Renal pelvis (tissue), 1 donor: ENCODE measurements at regions not wholly inside any gene's neighbourhood (a gene's known extent, or its start where the extent isn't known, plus 50 kb on each side); places are given as distances from the start of the nearest gene placed in this dataset.
"Not testable (repeated sequence)": the region's sequence is repeated elsewhere in the genome, so short reads cannot be mapped to it uniquely, and the experiment has no call there.

ENCODE experiments used
- DNase-seq: peaks from one replicate; pipeline ENCODE4 v3.0.0-alpha.2; 2013

DNA sequence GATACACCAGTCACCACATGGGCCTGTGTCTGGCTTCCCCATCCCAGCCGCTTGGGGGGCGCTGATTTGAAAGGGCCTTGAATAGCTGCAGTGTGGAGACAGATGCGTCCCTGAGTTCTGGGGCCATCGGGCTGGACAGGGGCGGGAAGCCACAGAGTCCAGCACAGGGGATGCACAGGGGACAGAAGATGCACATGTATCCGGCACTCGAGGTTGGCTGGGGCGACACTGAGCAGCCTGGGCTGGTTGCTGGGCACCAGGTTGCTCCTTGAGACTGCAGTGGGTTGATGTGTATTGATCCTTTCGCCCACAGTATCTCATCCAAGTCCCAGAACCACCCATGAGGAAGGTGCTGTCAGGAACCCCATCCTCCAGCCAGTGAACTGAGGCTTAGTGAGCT is 99.3 kb upstream of the SYT13 start:
- no peak for DNase-seq

DNA sequence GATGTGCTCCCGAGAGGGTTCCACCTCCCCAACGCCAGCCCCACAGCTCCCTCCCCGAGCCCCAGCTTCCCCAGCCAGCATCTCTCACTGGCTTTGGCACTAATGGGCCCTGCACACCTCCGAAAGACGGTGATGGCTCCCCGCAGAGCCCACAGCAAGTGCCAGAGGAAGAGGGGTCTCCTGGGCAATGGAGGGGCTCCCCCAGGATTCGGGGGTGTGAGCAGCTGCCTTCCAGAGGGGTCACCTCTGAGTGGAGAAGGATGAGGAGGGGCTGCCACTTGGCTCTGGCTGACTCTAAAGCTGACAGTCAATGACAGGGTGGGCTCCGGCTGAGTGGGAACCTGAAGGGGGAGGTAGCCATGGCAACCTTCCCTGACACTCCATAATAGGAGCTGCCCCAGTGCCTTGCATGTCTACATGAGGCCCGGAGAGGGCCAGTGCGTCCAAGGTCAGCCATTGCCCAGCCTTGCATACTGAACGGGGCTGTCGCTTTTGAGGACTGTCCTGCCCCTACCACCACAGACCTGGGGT is 98.6 kb upstream of the SYT13 start:
- DNase-seq: no peak

DNA sequence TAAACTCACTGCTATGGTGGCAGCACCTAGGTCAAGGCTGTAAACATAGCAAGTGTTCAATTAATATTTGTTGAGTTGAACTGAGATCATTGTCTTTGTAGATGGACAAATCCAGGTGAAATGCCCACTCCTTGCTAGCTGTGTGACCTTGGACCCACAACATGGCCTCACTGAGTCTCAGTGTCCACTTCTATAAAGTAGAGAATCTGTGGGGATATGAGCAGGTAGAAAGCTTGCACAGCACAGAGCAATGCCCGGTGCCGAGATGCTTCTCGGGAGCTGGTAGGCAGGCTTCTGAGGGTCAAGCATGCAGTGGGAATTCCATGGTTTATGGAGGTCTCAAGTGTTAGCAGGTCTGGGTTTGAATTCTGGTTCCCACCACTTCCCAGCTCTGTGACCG is 97.9 kb upstream of the SYT13 start:
- no peak for DNase-seq

DNA sequence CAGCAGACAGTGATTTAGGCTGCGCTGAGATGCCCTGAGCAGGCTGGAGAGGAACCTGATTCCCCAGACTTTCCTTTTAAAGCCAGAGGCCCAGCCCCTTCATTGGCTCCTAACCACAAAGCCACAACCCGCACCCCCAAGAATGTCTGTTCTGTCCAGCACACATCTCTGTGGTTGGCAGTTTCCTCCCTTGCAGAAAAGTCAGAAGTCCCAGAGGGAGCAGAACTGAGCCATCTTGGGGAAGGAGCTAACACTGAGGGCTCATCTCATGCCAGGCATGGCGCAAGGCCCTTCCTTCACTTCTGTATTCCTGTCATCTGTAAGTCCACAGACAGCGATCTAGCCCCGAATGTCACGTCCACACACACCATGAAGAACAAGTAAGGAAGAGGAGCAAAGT is 97.1 kb upstream of the SYT13 start:
- DNase-seq: no peak

DNA sequence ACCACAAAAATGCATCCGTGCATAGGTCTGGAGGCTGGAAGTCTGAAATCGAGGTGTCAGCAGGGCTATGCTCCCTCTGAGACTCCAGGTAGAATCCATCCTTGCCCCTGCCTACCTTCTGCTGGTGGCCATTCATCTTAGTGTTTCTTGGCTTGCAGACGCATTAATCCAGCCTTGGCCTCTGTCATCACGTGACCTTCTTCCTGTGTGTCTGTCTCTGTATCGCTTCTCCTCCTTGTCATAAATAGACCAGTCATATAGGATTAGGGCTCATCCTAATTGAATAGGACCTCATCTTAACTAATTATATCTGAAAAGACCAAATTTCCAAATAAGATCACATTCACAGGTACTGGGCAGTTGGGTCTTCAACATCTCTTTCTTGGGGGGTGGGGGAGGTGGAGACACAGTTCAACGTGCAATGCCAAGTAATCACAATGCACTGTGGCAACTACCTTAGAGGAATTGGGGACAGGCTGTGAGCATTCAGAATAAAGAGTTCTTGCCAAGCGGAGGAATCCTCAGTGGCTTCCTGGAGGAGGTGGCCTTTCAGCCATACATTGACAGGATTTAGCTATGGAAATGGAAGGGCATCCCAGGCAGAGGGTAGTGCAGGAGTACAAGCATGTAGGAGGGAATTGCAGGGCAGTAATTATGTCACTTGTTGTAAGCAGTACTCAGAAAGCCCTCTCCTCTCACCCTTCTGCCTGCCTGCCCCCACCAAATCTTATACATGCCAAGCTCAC is 96.2 kb upstream of the SYT13 start:
- DNase-seq: no peak

DNA sequence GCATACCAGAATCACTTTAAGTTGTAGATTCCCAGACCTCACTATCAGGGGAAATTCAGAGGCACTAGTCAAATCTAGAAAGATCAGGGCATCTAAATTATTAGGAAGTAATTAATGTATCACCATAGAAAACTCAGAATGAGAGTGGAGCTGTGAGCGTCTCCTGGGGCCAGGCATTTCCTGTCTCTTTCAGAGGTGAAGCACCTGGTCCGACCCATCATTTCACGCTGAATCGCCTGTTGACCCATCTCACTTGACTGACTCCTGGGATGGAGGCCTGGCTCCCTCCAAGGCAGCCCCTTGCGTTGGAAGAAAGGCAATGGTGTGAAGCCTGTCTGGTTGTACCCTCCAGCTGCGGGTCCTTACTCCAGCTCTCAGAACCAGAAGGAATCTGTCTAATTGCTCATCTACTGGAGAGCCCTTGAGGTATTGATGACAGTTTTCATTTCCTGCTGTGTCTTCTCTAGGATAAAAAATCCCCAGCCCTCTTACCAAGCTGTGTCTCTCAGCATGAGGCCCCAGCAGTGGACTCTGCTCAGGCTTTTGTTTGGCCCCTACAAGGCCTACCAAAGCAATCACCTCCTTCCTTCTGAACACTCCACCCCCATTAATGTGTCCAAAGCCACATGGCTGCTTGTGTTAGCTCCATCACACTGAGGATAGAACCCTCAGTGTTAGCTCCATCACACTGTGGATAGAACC is 93.2 kb upstream of the SYT13 start:
- DNase-seq: no peak

DNA sequence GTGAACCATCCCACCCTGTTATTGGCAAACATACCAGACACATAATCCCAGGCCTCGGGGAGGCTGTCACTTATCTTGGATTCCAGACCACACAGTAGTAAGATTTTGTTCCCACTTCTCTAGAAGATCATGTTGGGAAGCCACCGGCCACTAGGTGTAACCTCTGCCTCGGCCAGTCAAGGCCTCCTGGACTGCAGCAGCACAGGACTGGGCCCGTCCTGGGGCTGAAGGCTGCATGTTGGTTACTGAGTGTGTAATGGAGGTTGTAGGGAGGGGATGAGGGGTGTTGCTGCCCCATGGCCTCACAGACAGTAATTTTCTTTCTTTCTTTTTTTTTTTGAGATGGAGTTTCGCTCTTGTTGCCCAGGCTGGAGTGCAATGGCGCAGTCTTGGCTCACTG is 92.4 kb upstream of the SYT13 start:
- no peak for DNase-seq

DNA sequence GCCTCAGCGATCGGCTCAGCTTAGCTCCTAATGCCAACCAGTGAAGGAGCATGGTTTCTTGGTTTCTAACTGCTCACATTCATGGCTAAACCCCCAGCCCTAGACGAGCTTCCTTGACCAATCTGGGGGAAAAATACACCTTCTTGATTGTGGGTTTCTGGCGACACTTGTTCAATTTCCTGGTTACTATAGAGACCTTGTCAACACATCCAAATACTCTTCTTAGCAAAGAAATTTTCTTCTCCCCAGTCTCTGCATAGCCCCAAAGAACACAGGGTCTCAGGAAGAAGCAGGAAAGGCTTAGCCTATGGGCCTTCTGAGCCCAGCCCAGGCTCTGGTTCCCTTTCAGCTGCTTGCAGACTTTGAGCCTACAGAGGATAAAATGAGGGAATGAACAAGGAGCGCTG is 88.5 kb upstream of the SYT13 start:
- DNase-seq: no peak

DNA sequence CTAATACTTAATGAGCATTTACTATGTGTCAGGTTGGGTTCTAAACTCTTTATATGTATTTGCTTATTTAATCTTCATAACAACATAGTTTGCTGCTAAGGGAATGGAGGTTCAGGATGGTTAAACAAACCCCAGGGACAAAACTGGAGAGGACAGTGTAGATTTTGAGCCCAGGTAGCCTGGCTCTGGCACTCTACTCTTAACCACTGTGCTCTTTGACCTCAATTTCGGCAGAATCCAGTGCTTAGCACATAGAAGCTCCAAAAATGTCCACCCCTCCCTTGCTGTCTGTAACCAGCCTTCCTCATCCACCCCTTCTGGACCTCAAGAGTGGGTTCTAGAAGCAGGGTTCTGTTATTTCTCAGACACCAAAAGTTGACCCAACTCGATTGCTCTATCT is 88.0 kb upstream of the SYT13 start:
- DNase-seq: no peak

DNA sequence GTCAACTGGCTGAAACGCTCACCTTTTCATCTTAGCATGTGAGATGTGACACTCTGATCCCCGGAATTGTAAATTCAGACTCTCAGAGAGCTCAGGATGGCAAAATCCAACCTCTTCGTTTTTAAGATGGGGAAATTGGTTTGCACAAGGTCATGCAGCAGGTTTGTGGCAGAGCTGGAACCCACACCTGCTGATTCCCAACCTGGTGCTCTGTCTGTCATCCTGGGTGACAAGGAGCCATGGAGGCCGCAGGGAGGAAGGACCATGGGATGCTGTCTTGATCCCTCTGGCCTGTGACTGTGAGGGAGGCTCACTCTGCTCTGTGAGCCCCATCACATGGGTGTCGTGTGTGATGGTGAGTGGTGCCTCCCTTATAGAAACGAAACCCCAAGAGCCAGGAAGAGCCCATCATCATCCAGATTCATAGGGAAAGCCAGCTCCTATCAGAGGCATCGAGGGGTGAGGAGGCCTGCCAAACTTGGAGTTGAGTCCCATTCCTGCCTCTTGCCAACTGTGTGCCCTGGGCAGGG is 87.4 kb upstream of the SYT13 start:
- no peak for DNase-seq

DNA sequence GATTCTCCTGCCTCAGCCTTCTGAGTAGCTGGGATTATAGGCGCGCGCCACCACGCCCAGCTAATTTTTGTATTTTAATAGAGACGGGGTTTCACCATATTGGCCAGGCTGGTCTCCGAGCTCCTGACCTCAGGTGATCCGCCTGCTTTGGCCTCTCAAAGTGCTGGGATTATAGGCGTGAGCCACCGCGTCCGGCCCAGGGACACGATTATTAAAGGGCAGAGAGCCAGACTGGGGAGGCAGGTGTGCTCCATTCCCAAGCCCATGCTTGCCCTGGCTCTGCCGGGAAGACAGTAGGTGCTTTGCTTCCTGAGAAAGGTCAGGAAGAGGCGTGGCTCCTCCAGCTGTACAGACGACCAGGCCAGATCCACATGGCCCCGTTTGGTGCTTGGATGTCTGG is 86.3 kb upstream of the SYT13 start:
- DNase-seq: not testable (repeated sequence)

DNA sequence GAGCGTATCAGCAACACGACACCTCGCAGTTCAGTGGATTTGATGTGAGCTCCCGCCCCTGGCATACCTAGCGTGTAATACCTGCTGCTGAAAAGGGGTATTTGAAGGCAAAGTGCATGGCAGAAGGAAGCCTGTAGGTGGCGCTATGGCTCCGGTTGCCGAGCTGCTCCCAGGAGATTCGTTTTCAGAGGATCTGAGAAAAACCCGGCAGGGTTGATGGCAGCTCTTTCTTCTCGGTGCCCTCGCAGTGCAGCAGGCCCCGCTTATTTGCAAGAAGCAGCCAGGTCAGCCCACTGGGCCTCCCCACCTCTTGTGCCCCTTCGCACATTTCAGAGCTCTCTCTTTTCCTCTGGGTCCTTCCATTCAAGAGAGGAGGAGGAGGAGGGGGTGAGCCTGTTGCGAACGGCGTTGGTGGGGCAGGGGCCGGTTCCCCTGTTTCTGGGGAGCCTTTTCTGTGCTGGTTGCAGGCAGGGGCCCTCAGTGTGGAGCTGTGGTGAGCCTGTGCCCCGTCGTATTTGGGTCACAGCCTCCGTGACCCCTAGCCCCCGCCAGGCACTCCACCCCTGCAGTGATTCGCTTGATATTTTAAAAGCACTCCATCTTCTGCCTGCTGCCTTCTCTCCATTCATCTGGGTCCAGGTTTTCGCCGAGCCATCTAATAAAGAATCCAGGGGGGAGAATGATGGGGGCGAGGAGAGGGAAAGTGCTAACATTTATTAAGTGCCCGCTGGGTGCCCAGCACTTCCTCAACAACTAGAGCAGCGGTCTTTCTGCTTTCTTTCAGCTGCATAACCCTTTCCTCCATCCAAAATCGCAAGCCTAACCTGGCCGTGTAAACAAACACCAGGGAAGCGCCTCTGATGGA is 85.3 kb upstream of the SYT13 start:
- peak; percentile 80 for DNase-seq

DNA sequence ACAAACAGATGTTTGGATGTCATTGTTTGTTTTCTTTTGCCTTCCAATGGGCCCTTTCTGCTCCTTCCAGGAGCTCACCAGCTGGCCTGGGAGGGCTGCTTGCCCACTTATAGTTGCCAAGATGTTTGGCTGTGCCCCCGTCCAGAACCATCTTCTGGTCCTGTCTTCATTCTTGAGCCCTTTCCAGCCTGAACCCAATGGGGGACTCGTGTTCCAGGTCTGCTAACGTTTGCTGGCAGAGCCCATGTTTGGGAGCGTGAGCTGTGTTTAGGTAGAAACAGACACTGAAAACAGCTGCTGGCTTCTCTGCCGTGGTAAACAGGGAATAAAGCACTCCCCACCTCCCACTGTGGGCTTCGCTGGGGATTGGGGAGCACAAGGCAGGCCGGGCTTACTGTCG is 83.2 kb upstream of the SYT13 start:
- DNase-seq: no peak

DNA sequence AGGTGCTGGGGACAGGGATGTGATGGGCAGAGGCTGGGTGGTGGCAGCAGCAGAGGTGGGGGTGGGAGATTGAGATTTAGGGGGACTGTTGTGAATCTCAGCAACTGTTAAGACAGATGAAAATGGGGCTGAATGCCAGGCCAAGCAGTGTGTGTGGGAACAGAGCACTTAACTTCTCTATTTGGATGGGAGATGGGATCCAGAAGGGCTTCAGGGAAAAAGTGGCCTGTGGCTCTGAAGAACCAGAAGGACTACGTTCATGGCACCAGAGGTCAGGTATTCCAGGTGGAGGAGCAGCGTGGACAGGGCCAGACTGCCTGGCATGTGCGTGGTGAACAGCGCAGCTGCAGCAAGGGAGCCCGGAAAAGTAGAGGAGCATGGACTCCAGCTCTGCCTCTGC is 82.6 kb upstream of the SYT13 start:
- DNase-seq: no peak

DNA sequence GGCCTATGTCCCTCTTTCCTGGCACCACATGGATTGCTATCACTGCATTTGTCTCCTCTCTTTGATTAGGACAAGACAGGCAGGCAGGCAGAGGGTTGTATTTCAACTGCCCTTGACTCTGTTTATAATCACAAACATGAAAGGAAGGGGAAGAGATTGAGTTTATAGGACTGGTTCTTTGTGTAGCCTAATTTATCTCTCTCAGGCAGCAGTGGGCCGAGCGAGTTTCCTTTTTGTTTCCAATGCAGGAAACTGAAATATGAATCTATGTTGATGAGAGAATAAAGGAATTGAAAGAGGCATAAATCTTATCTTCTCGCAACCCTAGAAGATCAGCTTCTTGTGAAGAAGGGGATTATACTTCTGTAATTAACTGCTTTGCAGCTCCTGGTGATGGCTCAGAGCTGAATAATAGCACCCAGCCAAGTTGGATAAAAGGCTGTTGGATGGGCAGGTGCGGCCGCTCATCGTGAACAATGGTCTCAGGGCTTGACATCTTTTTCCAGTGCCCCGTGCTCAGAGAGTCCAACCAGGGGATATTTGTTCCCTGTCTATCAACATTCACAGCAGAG is 80.6 kb upstream of the SYT13 start:
- no peak for DNase-seq

DNA sequence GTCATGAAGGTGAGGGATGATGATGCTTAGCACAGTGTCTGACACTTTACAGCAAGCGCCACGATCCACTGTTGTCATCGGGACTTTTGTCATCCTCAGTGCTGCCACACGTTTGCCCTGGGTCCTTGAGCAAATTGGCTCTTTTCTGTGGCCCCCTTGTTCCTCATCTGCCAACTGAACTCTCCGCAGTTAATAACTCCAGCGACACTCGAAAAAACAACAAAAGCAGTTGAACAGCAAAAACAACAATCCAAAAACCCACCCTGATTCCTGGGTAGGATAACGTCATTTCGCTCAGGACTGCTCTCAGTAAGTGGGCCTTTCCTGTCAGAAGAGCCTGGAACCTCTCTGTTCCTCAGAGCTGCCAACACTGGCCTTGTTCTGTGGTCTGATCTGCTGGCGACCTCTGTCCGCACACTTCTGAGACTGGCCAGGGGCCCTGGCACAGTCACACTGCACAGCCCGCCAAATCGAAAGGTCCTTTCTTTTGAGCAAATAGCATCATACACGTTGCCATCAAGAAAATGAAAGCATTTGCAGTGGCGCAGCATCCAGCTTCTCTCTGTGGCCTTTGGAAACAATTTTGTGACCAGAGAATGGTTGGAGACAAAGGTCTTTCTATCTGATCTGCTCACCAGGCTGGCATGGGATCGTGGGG is 79.9 kb upstream of the SYT13 start:
- DNase-seq: no peak

DNA sequence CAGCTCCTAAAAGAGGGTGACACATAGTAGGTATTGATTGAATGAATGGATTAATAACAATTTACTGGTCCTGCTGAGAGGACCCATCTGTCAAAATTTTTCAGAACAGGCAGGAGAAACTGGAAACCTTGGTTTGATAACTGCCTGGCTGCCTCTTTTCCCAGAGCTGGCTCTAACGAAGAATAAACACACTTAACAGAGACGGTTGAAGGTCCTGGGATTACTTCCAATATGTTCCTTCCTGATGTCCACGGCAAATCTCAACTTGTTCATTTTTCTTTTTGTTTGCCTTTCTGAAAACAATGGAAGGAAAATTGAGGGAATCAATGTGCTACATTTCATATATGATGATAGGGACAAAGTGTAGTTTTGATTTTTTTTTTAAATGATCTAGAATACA is 76.5 kb upstream of the SYT13 start:
- no peak for DNase-seq

DNA sequence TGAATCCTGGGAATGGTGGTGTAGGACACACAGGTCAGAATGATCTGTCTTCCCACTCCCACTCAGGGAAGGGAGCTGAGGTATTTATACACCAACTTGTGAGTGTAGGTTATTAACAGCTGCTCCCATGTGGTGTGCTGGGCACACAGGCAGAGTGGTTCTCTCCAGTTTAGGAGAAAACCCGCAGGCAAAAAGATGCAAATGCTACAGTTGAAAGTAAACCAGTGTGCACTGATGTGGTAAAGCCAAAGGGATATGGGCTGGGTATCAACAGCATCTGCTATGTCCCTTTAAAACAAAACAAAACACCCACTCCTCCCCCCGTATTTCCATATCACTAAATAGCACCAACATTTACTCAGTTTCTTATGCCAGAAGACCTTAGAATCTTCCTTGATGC is 75.4 kb upstream of the SYT13 start:
- no peak for DNase-seq

DNA sequence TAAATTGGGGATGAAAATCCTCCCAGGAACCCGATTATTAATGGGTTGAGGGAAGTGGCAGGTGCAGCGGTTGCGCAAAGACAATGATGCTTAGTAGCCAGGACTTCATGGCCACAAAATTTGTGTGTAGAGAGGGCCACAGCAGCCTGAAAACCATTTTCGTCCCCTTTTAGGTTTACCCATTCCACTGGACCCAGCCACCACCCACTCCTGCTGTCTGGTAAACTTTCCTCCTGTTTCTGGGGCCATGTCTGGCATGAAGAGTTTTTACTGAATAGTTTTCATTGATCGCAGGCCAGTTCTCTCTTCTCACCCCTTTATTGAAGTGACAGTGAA is 69.5 kb upstream of the SYT13 start:
- no peak for DNase-seq

DNA sequence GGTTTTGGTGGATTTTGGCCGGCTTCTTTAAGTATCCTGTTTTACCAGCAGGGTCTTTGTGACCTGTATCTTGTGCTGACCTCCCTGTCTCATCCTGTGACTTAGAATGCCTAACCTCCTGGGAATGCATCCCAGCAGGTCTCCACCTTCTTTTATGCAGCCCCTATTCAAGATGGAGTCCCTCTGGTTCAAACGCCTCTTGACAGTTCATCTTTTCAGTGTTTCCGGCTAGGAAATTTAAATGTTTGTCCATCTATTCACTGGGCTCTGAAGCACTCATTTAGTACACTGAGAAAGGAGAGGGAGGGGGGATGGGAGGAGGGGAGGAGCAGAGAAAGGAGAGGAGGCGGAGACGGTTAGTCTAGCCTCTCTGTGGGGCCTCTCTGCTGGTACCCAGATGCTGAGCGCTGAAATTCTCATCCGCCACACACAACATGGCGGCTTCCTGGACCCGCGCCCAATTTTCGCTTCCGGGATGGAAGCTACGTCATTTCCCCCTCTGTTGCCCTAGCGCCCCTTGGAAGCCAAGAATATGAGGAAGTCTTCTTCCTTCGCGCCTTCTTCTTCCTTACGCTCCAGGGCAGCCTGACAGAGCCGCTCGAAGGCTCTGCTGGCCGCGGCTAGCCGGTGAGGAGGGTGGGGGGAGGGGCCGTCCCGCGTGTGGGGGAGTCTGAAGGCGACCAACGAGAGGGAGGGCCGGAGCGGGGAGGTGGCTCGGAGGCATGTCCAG is 69.0 kb upstream of the SYT13 start:
- DNase-seq: peak; percentile 91

DNA sequence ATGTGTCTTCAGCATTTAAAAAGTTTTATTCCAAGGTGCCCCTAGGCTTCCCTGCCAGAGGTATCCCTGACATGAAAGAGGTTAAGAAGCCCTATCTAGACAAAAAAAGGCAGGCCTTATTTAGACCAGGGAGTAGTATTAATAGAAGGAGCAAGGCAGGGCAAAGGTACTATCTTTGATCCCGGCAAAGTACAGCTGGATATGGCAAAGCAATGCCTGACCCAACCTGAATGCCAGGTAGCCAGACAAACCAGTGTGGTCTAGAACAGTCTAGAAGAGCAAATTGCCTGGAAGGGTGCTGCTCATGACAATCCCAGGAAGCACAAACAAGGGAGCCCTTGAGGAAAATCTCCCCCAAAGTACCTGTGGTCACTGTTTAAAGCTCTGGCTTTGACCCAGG is 62.6 kb upstream of the SYT13 start:
- DNase-seq: no peak
